ENCODE measurements at regions not wholly inside any gene's neighbourhood (a gene's known extent, or its start where the extent isn't known, plus 50 kb on each side); places are given as distances from the start of the nearest gene placed in this dataset.
A peak's percentile ranks its signal among the peaks of the same experiment; 100 is the strongest.
"Not testable (repeated sequence)": the region's sequence is repeated elsewhere in the genome, so short reads cannot be mapped to it uniquely, and the experiment has no call there.

DNA sequence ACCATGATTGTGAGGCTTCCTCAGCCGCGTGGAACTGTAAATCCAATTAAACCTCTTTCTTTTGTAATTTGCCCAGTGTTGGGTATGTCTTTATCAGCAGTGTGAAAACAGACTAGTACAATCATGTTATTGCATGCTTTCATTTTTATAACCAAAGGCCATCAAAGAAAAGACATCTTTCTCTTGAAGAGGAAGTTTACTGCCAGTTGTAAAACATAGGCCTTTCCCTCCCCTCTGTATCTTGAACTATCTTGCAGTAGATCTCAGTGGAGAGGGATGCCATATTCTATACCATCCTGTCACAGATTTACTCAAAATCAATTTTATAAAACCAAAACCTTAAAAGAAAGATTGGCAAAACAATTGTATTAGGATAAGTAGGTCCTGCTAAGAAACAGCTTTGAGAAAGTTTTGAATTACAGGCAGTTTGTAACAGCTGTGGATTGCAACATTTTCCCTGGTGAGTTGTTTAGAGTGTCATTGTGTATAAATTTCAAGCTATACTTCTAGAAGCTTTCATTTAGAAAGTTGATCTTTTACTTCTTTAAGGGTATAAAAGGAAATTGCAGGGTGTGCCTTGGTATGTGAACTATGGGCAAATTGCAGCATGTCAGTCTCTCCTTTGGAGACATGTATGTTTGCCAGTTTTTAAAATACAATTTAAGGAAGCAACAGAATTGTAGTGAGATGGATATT, 128.0 kb downstream of the ATP23 start:
- DNase-seq: peak; percentile 73

DNA sequence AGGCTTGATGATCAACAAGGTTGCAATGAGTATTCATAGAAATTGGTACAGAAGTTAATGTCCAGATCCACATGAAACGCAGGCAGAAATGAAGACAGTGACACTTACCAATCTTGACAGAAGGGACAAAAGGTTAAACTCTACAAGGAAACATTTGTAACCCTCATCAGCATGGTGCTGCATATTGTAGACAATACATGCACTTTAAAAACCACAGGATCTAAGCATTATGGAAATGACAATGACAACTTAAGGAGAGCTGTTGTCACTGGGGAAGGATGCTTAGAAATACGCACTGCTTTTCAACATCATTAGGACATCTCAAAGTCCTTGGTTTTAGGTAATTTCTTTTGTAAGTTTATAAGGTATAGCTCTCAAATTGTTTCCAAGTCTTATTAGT, 130.6 kb downstream of the ATP23 start:
- DNase-seq: no peak

DNA sequence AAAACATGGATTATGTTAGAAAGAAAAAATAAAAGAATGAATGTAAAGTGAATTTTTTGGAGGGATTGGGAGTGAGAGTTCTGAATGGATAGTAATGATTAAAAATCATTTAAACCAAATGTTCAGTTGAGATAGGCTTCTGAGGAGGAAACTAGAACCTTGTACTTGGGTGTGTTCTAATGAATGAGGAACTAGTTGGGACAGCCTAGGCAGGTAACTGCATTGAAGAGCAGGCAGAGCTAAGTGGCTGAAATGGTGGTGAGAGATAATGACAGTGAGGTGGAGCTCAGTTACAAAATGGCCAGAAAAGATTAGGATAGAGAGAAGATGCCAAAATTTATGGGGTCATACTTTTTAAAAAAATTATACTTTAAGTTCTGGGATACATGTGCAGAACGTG, 132.9 kb downstream of the ATP23 start:
- DNase-seq: no peak

DNA sequence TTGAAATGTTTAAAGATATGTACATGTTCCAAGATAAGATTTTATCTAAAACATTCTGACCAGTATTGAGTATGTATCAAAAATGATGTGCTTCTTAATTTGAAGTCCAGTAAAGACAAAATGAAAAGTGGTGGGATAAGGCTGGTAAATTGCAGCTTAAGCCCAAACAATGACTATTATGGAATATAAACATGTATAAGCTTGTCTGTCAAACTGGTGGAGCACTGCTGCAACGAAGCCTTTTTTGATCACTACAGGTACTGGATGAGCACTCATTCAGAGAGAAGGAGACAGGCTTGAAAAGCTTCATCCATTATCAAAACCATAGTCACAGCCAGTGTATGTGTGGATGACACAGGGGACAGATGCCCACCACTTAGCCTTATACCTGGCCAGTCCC, 138.4 kb downstream of the ATP23 start:
- DNase-seq: no peak

DNA sequence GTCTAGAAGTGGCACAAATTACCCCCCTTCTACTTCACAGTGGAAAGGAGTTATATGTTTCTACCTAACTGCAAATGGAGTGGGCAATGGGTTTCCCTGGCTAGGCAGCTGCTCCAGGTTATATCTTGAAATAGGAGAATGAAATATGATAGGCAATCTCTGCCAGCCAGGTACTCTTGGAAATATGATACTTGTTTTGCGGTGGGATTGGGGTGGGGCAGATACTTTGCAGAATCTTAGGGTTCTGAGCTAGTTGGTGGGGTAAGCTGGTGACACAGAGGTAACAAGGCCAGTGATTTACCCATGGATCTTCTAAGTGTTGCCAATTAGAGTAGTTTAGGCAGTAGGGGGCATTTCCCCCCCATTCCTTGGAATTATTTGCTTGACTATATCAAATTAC, 140.1 kb downstream of the ATP23 start:
- no peak for DNase-seq

DNA sequence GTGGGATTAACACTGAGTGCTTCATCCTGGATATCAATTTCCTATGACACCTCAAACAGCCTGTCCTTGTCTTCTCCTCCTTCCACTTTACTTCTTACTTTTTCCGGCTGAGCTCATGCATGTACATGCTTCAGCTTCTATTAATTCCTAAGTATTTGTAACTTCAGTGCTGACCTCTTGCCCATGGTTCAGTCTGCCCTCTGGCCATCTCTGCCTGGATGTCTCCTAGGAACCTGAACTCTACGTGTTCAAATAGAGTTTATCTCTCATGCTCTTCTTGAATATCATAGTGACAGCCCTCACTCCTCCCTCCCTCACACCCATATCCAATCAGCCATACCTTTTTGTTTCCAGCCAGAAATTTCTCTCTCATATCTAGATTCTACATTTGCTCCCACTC, 141.6 kb downstream of the ATP23 start:
- no peak for DNase-seq

DNA sequence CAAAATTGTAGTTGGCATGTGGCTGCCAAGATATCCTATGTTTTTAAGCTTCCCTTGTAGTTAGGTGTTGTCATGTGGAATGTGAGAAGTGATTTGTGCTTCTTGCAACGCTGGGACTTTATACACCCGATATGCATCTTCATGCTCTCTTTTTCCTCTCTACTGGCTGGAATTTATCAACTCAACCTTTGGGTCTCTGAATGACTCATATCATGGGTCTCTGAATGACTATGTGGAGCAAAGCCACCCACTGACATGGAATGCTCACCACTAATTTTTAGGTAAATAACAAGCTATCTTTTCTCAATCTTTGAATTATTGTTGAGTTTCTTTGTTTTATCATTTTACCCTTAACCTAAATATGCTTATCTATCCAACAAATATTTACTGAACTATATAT, 144.6 kb downstream of the ATP23 start:
- DNase-seq: no peak

DNA sequence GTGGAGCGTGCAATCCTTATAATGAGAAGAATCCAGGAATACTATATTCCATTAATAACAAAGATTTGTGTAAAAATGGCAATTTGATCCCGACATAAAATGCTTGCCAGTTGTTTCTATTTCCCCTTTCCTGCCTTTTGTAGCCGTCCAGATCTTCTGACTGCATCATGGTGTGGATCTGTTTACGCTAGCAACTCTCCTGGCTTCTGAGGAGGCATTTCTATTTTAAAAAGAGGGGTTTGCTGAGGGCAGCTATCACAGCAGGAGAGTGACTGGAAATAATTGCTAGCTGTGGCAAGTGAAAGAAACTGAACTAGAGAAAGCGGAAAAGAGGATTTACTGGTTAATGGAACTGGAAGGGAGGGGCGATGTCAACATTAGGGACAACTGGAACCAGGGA, 145.6 kb downstream of the ATP23 start:
- DNase-seq: no peak

DNA sequence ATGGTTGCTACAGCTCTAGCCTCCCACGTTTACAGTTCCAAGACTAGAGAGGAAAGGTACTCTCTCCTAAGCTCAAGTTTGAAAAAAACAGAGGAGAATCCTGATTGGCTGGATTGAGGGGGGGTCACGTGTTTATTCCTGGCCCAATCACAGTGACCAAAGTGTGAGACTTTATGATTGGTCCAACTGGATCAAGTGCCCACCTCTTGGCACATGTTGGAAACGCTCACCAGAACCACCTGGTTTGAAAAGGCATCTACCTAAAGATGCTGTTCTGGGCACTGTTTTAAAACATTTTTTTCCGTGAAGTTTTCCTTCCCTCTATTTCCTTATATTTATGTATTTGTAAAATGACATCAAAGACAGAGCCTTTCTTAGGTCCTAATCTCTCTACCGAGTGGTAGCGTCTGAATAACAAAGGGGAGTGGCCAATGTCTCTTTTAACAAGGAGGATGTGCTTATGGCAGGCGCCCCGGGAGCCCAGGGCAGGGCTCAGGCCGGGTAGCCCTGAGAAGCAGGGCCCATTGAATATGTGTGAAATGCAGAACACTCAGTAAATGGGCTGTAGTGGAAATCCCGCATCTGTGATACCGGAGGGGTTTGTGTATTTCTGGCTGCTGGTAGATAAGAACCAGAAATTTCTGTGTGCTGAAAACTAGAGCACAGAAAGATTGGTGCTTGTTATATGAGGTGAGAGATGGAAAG, 146.2 kb downstream of the ATP23 start:
- no peak for DNase-seq

DNA sequence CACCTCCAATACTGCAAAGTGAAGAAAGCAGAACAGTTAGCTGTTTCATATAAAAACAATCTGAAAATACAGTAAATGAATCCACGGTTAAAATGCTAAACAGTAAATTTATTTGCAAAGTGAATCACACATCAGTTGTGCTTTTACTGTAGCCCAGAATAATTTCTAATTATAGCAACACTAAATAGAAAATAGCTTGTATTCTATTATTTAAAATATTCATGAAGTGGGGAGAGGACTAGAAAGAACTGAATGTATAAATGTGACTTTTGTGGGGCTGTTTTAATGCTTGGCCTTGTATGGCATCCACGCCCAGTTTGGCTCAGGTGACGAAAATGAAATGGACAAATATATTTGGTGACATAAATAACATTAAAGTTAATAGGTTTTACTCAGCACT, 148.2 kb downstream of the ATP23 start:
- no peak for DNase-seq

DNA sequence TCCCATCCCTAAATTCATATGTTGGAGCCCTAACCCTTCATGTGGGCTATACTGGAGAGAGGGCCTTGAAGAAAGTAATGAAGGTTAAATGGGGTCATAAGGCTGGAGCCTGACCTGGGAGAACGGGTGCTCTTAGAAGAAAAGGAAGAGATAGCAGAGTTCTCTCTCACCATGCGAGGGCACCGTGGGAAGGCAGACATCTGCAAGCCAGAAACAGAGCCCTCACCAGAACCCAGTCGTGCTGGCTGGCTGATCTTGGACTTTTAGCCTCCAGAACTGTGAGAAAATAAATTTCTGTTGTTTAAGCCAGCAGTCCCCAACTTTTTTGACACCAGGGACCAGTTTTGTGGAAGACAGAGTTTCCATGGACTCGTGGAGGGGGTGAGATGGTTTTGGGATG, 149.3 kb downstream of the ATP23 start:
- DNase-seq: no peak

DNA sequence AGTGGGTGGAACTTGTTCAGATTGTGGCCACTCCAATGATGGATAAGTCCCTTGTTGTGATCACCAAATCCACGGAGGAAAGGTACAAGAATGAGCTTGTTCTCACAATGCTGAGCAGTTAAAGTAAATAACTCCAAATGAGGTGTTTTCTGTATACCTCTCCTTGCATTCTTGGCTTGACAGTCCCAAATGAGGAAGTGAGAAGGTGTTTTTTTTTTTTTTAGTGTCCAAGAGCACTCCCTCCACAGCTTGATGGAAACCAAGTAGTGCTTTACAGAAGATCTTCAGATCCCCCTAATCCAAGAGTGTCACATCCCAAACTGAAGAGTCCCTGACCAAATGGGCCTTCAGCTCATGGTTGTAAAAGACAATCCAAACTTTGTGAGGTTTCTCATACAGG, 153.6 kb downstream of the ATP23 start:
- no peak for DNase-seq

DNA sequence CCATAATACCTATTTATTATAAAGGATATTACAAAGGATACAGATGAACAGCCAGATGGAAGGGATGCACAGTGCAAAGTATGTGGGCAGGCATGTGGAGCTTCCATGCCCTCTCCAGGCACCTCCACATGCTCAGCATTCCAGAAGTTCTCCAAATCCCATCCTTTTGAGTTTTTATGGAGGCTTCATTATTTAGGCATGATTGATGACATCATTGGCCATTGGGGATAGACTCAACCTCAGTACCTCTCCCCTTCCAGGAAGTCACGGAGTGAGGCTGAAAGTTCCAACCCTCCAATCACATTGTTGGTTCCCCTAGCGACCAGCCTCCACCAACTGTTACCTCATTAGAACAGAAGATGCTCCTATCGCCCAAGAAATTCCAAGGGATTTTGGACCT, 156.4 kb downstream of the ATP23 start:
- no peak for DNase-seq

DNA sequence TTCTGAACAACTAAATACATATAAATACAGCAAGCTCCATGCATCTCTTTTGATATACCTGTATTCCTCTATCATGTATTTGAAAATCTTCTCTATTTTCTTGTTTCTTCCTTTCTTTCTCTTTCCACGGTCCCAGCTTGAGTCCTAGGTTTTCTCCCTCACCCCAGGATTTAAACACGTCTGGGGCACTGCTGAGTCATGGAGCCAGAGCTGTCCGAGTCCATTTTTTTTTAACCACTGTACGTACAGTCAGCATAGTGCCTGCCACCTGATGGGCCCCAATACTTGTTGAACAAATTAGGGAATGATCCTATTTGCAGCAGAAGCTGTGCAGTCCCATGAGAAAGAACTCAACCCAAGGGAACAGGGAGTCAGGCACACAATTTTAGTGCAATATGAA, 158.1 kb downstream of the ATP23 start:
- no peak for DNase-seq

DNA sequence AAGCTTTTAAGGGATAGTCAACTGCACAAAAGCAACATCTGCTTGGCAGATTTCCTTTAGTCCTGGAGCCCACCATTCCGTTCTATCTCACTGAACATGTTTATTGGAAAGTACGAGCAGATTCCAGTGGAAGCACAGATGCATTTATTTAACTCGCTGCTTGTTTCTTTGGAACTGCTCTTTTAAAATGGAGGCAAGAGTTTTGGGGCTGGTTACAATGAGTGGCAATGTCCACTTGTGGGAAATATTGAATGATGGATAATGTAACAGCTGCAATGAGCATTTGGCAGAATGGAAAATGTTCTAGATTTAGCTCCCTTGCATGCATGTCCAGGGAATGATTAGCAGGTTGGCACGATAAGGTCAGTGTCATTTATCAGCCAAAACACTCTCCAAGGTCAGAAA, 163.0 kb downstream of the ATP23 start:
- DNase-seq: peak; percentile 32

DNA sequence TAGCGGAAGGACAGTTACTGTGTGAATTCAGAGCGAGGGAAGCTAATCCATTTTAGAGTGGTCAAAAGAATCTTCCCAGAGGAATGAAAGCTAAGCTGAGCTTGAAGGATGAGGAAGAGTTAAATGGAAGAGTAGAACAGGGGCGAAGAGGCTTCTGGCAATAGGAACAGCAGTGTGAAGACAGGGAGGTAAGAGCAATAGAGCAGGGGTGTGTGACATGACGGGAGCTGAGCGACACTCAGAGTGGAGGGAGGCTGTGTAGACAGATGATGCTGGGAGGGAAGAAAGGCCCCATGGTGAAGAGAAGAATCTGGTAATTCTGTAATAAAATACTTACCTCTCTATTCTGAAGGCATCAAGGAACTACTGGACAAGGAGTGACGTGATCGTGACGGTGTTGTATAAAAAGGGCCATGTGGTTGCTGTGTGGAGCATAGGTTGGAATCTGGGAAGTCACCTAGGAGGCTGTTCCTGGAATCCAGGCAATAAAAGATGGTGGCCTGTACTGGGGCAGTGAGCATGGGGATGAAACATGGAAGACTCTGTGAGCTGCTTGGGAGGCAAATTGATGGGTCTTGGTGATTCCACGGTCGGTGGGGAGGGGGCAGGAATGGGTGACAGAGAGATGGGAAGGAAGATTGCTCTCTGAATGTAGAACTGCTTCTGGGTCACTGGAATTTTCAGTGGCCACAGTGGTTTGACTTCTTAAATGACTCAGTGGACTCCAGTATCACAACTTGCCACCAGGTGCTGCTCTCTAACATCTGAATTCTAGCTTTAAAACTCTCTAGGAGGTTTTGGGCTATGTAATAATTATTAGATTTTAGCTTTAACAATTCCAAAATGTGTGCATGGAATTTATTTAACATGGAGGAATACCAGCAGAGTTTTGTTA, 164.1 kb downstream of the ATP23 start:
- no peak for DNase-seq

DNA sequence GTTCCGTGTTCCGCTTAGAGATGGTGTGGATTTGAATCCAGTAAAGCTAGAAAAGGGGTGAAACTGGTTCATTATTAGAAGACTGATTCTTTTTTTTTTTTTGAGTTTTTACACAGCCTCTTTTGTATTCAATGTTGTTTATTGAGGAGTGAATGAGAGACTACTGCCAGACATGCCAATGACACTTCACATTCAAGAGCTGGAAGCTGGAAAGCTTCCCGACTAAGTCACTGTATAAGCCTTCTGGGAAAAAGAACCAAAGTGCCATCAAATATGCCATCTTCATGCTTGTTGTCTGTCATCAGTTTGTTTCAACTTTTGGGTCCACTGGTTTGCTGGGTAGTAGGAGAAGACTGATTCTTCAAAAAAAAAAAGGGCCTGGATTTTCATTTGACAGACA, 164.8 kb downstream of the ATP23 start:
- DNase-seq: no peak

DNA sequence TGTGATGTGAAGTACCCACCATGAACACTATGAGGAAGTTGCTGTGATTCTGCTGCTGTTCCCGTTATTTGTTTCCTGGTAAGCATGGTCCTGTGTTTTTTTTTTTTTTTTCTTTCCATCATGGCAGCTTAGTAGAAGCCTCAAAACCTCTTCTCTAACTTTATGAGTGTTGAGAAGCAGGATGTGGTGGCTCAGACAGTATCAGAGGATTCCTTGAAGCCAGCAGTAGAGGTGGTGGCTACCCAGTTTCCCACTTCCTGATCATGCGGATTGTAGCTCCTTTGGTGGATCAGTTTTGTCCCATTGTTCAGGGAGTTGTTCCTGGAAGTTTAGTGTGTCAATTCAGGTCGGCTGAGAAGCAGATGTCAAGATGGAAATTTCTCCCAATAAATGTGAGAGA, 175.8 kb downstream of the ATP23 start:
- DNase-seq: no peak

DNA sequence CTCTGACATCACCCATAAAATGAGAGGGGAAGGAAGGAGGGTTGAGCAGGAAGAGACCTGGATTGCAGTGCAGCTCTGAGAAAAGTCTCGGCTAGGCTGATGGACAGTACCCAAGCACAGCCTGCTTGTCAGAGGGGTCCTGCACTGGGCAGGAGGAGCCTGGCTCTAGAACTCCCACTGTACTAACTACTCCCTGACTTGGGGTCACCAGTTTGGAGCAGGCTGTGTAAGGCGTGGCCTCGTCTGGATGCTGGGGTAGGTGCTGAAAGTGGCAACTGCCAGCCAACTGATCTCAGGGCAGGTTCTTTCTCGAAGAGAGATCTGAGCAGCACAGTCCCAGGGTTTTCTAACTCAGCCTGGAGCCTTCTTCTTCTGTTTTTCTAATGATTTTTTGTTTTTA, 176.3 kb downstream of the ATP23 start:
- DNase-seq: no peak

DNA sequence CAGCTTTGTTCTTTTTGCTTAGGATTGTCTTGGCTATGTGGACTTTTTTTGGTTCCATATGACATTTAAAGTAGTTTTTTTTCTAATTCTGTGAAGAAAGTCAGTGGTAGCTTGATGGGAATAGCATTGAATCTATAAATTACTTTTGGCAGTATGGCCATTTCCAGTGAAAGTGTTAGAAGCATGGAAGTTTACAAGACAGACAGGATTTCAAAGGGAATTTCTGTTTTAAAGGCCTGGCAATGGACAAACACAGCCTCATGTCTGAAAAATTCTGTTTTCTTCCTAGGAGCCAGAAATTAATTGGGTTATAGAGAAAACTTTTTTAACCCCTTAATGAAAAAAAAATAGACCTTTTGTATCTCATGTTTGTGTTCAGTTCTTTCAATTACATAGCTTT, 184.4 kb downstream of the ATP23 start:
- not testable (repeated sequence) for DNase-seq

DNA sequence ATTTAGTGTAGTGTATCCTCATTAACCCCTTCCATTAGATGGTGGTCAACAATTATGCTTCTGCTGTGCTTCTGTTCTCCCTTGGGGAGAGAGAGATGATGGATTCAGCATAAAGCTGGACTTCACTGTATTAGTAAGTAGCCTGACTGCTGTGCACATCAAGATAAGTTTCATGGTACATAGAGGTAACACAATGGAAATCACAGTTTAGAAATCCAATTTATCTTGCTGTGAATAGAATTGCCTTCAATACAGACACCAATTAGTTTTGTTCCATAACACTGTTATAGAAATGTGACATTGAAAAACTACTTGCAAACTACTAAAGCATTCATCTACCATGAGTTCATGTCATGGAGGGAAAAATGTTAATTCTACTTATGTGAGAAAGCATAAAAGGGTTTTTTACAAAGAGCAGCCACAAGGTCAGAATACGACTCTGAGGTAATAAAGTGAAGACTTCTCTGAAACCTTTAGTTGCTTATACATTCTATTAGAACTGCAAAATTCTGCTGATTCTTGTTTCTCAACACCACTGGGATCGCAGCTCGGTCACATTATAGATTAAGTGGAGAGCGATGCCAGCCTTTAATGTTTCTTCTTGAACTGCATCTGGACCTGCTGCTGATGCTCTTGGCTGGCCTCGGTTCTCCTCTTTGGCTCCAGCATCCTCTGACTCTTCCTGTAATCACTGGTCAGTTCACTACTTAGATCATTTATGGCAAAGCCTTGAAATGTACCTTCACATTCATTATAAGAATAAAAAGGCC, 190.8 kb downstream of the ATP23 start:
- no peak for DNase-seq

DNA sequence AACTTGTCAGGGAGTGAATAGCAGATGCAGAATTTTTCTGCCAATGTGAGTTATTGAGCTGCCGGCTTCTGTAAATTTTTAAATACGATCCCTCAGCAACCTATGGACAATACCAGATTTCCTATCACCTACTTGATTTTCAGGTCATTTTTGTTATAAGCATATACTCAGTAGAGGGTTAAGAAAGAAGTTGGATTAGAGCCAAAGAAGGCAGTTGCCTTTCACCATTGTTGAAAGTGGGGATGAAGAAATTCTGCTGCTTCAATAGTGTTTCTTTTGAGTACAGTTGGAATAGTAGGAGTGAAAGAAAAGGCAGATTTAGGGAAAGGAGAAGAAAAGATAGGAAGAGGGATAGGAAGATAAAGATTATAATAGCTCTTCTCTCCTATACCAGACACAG, 197.1 kb downstream of the ATP23 start:
- no peak for DNase-seq
